Muscle of leg (tissue), 3 donors: ENCODE measurements at regions not wholly inside any gene's neighbourhood (a gene's known extent, or its start where the extent isn't known, plus 50 kb on each side); places are given as distances from the start of the nearest gene placed in this dataset.
"Not testable (repeated sequence)": the region's sequence is repeated elsewhere in the genome, so short reads cannot be mapped to it uniquely, and the experiment has no call there.

ENCODE experiments used
- DNase-seq: peaks from one replicate; pipeline ENCODE4 v3.0.0; 2013
- H3K27ac ChIP-seq: one replicate; pipeline ENCODE4 v1.5.1; 2013; ENCODE audit warnings: mild to moderate bottlenecking, low read length, control low read depth
- H3K27me3 ChIP-seq: one replicate; pipeline ENCODE4 v1.6.1; 2013; ENCODE audit warnings: low read length; ENCODE audit not compliant: control insufficient read depth, insufficient read depth
- H3K36me3 ChIP-seq: one replicate; pipeline ENCODE4 v1.6.1; 2013; ENCODE audit warnings: low read length; ENCODE audit not compliant: control insufficient read depth, insufficient read depth
- H3K4me1 ChIP-seq: one replicate; pipeline ENCODE4 v1.6.1; 2013; ENCODE audit warnings: low read length; ENCODE audit not compliant: control insufficient read depth, insufficient read depth
- H3K4me3 ChIP-seq: one replicate; pipeline ENCODE4 v1.5.1; 2013; ENCODE audit warnings: low read length, control low read depth
- H3K9me3 ChIP-seq: replicated peaks from 2 replicates; pipeline ENCODE4 v1.6.1; 2013; ENCODE audit warnings: low read depth, low read length; ENCODE audit not compliant: control insufficient read depth
- WGBS: methylation state at CpG from one replicate; pipeline ENCODE4 v1.1.5; 2013; ENCODE audit warnings: missing lambda C conversion rate; ENCODE audit not compliant: insufficient coverage; 5-methylcytosine and 5-hydroxymethylcytosine counted together

GRCh38 chr7:133164498-133164897 lies 82.6 kb upstream of the CHCHD3 start:
- no peak for DNase-seq
- Histone ChIP-seq H3K9me3 (no peaks in the 10 kb centered on the region), H3K4me3 (no peak overlapping the region), H3K27ac (no peak overlapping the region), H3K4me1 (no peaks in the 10 kb centered on the region), H3K36me3 (no peaks in the 10 kb centered on the region), H3K27me3 (peaks cover 3% of the 10 kb centered on the region)
- WGBS = 56% methylated on average over 4 of the region's 6 CpGs

- Histone ChIP-seq H3K27ac (no peak overlapping the region), H3K9me3 (no peaks in the 10 kb centered on the region), H3K27me3 (peaks cover 3% of the 10 kb centered on the region), H3K4me3 (no peak overlapping the region), H3K36me3 (no peaks in the 10 kb centered on the region), H3K4me1 (no peaks in the 10 kb centered on the region)
- no peak for DNase-seq
- WGBS = no CpG with 5 or more reads among the region's 2 CpGs
These were observed 83.1 kb upstream of the CHCHD3 start for GRCh38 chr7:133165001-133165400.

DNA sequence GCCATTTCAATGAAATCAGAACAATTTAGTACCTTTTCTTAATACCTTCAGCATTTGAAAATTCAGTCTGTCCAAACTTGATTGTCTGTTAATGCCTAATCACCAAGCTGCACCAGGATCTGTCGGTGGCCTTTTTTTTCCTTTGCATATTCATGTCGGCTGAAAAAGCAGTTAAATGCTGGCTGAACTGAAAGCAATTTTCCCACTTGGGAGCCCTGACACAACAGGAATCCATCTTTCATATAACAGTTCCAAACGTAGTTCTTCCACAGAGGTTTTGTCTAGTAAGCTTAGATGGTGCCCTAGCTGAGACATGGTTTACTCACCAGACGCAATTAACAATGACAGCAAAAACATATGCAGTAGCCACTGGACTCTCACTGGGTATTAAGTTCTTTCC lies 83.6 kb upstream of the CHCHD3 start:
- H3K4me1 ChIP-seq = no peaks in the 10 kb centered on the region
- H3K36me3 ChIP-seq = no peaks in the 10 kb centered on the region
- H3K4me3 ChIP-seq = no peak overlapping the region
- no peak overlapping the region for H3K27ac ChIP-seq
- peaks cover 3% of the 10 kb centered on the region for H3K27me3 ChIP-seq
- DNase-seq = no peak
- 35% methylated on average over 4 of the region's 4 CpGs for WGBS
- H3K9me3 ChIP-seq = no peaks in the 10 kb centered on the region

- H3K36me3 ChIP-seq = no peaks in the 10 kb centered on the region
- H3K4me3 ChIP-seq = no peak overlapping the region
- no peak for DNase-seq
- H3K4me1 ChIP-seq = no peaks in the 10 kb centered on the region
- 72% methylated on average over 4 of the region's 5 CpGs for WGBS
- no peaks in the 10 kb centered on the region for H3K9me3 ChIP-seq
- H3K27me3 ChIP-seq = peaks cover 3% of the 10 kb centered on the region
- H3K27ac ChIP-seq = no peak overlapping the region
These were observed 85.4 kb upstream of the CHCHD3 start for GRCh38 chr7:133167300-133167699.

DNA sequence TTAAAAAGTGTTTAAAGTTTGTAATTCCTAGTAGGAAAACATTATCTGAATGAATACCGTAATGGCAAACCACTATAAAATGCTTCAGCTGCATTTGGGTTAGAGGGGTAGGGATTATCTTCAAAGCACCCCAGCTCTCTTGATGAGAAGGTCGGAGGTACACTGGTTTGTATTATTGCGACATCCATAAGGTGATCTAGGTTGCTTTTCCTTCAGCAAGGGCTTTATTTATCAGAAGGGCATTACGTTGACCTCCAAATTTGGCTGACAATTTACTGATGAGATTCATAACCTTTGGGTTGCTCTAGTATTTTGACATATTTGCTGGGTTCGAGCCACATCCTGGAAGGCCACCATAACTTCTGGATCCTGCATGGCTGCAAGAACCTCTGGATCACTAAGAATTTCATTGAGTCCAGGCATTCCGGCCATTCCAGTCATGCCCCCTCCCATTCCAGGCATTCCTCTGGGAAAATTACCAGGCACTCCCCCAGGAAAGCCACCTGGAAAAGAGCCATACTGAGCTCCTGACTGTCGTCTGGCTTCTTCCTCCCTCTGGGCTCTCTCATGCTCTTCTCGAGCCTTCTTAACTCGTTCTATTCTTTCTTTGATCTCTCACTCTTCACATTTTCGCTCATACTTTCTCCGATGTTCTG lies 83.6 kb upstream of the EXOC4 start:
- H3K27ac ChIP-seq, H3K36me3 ChIP-seq, DNase-seq, H3K4me1 ChIP-seq, H3K9me3 ChIP-seq, H3K27me3 ChIP-seq, H3K4me3 ChIP-seq: not testable (repeated sequence)
- WGBS = 50% methylated on average over 2 of the region's 11 CpGs

DNA sequence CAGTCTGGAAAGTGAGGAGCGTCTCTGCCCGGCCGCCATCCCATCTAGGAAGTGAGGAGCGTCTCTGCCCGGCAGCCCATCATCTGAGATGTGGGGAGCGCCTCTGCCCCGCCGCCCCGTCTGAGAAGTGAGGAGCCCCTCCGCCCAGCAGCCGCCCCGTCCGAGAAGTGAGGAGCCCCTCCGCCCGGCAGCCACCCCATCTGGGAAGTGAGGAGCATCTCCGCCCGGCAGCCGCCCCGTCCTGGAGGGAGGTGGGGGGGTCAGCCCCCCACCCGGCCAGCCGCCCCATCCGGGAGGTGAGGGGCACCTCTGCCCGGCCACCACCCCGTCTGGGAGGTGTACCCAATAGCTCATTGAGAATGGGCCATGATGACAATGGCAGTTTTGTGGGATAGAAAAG lies 75.4 kb upstream of the EXOC4 start:
- H3K4me3 ChIP-seq, DNase-seq, H3K36me3 ChIP-seq, H3K9me3 ChIP-seq, H3K27ac ChIP-seq, H3K27me3 ChIP-seq, H3K4me1 ChIP-seq: not testable (repeated sequence)
- WGBS = 96% methylated on average over 14 of the region's 24 CpGs

GRCh38 chr7:133180717-133181116 lies 72.2 kb upstream of the EXOC4 start:
- Histone ChIP-seq H3K4me1 (no peaks in the 10 kb centered on the region), H3K4me3 (no peak overlapping the region), H3K9me3 (no peaks in the 10 kb centered on the region), H3K27me3 (peaks cover 4% of the 10 kb centered on the region), H3K36me3 (no peaks in the 10 kb centered on the region), H3K27ac (no peak overlapping the region)
- DNase-seq = no peak
- 88% methylated on average over 3 of the region's 4 CpGs for WGBS

DNA sequence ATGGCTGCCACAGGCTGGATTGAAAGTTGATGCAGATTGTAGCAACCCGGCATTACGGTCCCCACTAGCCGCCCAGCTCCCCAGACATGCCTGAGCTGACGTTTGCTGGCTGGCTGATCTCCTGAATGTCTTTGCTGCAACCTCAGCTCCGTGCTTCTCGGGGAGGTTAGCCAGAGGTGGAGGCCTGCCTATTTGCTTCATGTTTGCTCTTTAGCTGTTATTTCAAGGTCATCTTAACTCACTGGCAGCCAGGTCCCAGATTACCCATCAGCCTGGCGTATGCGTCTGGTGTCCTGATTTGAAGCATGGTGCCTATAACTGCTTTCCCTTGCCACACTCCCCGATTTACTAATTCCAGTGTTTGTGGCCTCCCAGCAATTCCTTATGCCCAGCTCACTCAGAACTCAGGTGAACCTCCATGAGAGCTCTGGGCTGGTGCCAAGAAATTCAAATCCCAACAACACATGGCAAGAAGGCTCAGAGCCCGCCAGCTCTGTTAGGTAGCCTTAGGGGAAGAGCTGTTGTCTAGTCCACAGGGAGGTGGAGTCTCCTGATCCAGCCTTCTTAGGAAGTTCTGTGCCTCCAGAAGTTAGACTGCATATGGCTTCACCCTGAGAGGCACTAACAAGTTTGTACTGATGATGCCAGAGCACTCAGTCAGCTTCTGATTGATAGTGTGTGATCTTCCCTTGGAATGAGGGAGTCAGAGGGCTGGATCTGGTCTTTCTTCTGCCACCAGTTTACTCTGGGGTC lies 69.7 kb upstream of the EXOC4 start:
- Histone ChIP-seq H3K36me3 (no peaks in the 10 kb centered on the region), H3K9me3 (no peaks in the 10 kb centered on the region), H3K27me3 (peaks cover 4% of the 10 kb centered on the region), H3K27ac (no peak overlapping the region), H3K4me3 (no peak overlapping the region), H3K4me1 (no peaks in the 10 kb centered on the region)
- DNase-seq = no peak
- WGBS = 73% methylated on average over 9 of the region's 10 CpGs

GRCh38 chr7:133183969-133184368 lies 68.9 kb upstream of the EXOC4 start:
- no peak overlapping the region for H3K4me3 ChIP-seq
- no peaks in the 10 kb centered on the region for H3K36me3 ChIP-seq
- H3K27me3 ChIP-seq = peaks cover 4% of the 10 kb centered on the region
- no peak overlapping the region for H3K27ac ChIP-seq
- WGBS = 100% methylated on average over 1 of the region's 2 CpGs
- DNase-seq = no peak
- no peaks in the 10 kb centered on the region for H3K4me1 ChIP-seq
- H3K9me3 ChIP-seq = no peaks in the 10 kb centered on the region

GRCh38 chr7:133185512-133185911 lies 67.4 kb upstream of the EXOC4 start:
- H3K27me3 ChIP-seq = peaks cover 4% of the 10 kb centered on the region
- no peaks in the 10 kb centered on the region for H3K4me1 ChIP-seq
- no CpG with 5 or more reads among the region's 1 CpG for WGBS
- H3K4me3 ChIP-seq = no peak overlapping the region
- H3K36me3 ChIP-seq = no peaks in the 10 kb centered on the region
- no peak overlapping the region for H3K27ac ChIP-seq
- DNase-seq = no peak
- H3K9me3 ChIP-seq = no peaks in the 10 kb centered on the region
